VCaP (cell line): ENCODE measurements at regions not wholly inside any gene's neighbourhood (a gene's known extent, or its start where the extent isn't known, plus 50 kb on each side); places are given as distances from the start of the nearest gene placed in this dataset.

ENCODE experiments used
- H3K27ac ChIP-seq: fragments of 450-650 bp; 2 replicates; pipeline ENCODE4 v1.5.1; 2017
- TF ChIP-seq, protein P1 (sequence below): fragments of 450-650 bp; conservative IDR thresholded peaks from 2 replicates; pipeline ENCODE4 v1.5.1; 2017; ENCODE audit warnings: mild to moderate bottlenecking, moderate library complexity

GRCh38 chr3:144053121-144053520, 81.5 kb downstream of the DIPK2A start:
- TF ChIP-seq, protein P1, sequence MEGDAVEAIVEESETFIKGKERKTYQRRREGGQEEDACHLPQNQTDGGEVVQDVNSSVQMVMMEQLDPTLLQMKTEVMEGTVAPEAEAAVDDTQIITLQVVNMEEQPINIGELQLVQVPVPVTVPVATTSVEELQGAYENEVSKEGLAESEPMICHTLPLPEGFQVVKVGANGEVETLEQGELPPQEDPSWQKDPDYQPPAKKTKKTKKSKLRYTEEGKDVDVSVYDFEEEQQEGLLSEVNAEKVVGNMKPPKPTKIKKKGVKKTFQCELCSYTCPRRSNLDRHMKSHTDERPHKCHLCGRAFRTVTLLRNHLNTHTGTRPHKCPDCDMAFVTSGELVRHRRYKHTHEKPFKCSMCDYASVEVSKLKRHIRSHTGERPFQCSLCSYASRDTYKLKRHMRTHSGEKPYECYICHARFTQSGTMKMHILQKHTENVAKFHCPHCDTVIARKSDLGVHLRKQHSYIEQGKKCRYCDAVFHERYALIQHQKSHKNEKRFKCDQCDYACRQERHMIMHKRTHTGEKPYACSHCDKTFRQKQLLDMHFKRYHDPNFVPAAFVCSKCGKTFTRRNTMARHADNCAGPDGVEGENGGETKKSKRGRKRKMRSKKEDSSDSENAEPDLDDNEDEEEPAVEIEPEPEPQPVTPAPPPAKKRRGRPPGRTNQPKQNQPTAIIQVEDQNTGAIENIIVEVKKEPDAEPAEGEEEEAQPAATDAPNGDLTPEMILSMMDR = no peak
- H3K27ac ChIP-seq = no peak overlapping the region

GRCh38 chr3:144054766-144055165, 83.1 kb downstream of the DIPK2A start:
- H3K27ac ChIP-seq = no peak overlapping the region
- TF ChIP-seq, protein P1 = no peak

DNA sequence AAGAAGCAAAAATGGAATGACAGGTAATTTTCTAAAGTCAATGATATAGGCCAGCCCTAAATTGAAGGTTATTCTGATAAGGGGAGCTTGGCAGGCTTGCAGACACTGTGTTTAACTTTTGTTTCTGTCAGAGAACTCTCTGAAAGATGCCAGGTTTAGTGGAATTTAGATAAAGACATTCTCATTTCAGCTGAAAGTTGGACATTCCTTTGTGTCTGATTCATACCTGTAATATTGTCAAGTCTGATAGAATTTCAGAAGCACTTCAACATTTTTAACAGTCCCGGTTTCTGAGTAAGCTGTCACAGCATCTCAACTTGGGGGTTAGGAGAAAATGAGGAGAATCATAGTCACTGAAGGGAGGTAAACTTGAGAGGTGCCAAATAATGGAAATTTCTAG, 84.0 kb downstream of the DIPK2A start:
- no peak overlapping the region for H3K27ac ChIP-seq
- TF ChIP-seq, protein P1 = no peak

DNA sequence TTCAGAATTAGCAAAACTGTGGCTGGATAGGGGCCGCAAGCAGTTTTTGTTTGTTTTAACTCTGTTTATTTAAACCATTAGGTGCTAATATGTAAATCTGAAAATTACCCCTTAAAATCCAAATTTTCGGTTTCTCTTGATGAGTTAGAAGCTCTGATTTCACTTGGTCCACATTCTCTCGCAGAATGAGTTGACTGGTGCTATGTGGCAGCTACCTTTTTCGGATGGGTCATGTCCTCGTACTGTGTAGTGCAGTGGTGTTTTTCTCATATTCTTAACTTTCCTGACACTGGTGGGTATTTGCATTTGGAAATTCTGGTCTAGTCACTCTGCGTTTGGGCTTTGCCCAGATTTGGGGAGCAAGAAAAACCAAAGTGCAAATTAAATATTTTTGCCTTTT, 87.1 kb downstream of the DIPK2A start:
- TF ChIP-seq, protein P1 = no peak
- no peak overlapping the region for H3K27ac ChIP-seq

DNA sequence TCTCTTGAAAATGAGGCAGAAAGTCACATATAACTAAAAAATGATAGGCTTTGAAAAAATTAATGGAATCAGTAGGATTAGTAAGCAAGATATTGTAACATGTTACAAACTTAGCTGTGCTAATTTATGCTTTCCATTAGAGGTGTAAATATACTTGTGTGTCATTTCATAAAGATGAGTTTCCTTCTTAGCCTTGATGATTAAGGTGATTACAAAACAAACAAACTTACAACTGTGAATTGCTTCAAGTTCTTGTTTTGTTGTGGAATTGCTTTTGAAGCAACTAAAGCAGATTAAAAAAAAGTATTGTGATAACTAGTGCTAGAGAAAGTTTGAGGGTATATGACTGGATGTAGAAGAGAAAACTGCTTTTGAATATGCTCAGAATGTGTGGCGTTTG, 87.9 kb downstream of the DIPK2A start:
- no peak overlapping the region for H3K27ac ChIP-seq
- TF ChIP-seq, protein P1 = no peak

GRCh38 chr3:144060881-144061280, 89.3 kb downstream of the DIPK2A start:
- H3K27ac ChIP-seq = no peak overlapping the region

GRCh38 chr3:144063306-144063705, 91.7 kb downstream of the DIPK2A start:
- H3K27ac ChIP-seq = no peak overlapping the region
- TF ChIP-seq, protein P1 = no peak

More at GRCh38 chr3:144060881-144061280, 89.3 kb downstream of the DIPK2A start:
- TF ChIP-seq, protein P1 = no peak

GRCh38 chr3:144067059-144067458, 95.4 kb downstream of the DIPK2A start:
- no peak overlapping the region for H3K27ac ChIP-seq
- TF ChIP-seq, protein P1 = no peak
